ENCODE measurements at regions not wholly inside any gene's neighbourhood (a gene's known extent, or its start where the extent isn't known, plus 50 kb on each side); places are given as distances from the start of the nearest gene placed in this dataset.

DNA sequence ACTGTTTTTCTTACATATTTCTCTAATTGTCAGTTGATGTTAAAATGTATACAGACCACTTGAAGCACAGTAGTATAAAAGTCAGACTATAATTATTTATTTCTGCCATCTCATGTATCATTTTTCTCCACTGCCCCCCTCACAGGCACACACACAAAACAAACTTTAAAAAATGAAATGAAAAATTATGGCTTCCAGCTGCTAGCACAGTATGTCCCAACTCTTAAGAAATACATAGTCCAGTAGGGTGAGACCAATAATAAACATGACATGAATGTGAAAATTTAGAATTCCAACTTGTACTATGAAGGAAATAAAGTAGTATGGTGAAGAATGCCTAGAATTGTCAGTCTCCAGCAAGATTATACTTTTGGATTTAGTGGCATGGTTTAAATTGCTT lies 1247.9 kb downstream of the JRKL start:
- TF ChIP-seq, protein P1, sequence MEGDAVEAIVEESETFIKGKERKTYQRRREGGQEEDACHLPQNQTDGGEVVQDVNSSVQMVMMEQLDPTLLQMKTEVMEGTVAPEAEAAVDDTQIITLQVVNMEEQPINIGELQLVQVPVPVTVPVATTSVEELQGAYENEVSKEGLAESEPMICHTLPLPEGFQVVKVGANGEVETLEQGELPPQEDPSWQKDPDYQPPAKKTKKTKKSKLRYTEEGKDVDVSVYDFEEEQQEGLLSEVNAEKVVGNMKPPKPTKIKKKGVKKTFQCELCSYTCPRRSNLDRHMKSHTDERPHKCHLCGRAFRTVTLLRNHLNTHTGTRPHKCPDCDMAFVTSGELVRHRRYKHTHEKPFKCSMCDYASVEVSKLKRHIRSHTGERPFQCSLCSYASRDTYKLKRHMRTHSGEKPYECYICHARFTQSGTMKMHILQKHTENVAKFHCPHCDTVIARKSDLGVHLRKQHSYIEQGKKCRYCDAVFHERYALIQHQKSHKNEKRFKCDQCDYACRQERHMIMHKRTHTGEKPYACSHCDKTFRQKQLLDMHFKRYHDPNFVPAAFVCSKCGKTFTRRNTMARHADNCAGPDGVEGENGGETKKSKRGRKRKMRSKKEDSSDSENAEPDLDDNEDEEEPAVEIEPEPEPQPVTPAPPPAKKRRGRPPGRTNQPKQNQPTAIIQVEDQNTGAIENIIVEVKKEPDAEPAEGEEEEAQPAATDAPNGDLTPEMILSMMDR (IDR thresholded peaks at IDR 0.05; ENCODE audit: insufficient read depth, low read length, poor library complexity, severe bottlenecking), result no peak
- TF ChIP-seq EZH2phosphoT487 (conservative IDR thresholded peaks at IDR 0.05; ENCODE audit: low read length), result no peak
